NOMO-1 (cell line): ENCODE measurements at regions not wholly inside any gene's neighbourhood (a gene's known extent, or its start where the extent isn't known, plus 50 kb on each side); places are given as distances from the start of the nearest gene placed in this dataset.

Source experiments
- DNase-seq, 2 experiments: peaks; one replicate each; lab custom pipeline; 2025; ENCODE audit not compliant: unreplicated experiment in 2 of 2; lab: John Stamatoyannopoulos, UW

DNA sequence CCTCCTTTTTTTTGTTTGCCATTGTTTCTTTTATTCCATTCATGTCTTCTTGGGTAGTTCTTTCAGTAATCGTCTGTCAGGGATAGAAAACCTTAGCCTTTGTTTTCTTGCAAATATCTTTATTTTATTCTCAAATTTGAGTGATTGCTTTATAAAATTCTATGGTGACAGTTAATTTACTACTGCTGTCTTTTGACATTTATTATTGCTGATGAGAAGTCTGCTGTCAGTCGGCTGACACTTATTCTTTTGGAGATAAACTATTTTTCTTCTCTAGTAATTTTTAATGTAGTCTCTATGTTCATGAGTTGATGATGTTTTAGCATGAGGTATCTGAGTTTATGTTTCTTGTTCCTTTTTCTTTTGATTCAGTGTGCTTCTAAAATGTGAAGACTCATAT lies 983.8 kb downstream of the TTLL7 start:
- no peak for DNase-seq

DNA sequence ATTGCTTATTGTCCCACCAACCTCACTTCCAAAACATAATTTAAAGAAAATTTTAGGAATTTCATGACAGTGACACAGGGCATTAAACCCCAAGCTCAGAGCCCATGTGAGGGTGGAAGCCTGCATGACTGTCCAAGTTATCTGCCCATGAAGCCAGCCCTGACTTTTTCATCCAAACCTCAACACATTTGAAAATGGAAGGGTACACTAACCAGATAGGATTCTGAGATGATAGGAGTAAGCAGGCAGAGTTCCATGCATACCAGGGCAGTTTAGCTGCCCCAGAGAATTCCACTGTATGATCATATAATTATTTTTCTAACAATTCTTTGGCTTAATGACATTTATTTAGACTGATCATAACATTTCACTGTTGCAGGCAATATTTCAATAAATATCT lies 986.0 kb downstream of the TTLL7 start:
- no peak for DNase-seq

DNA sequence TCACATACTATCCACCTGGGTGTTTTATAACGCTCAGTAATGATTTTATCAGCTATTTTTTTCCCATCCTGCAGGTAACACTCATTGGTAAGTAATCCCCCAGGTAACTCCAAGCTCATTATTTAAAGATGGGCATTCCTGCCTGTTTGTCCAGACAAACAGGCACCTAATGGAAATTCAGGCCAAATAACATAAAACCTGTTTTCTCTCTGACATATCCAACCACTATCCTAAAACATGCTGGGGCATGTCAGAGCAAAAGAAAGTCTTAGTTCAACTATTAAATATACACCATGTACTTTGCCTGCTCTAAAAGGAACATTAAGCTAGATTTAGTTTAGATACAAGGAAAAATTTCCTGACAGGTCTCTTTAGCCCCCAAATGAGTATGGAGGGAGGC lies 987.7 kb downstream of the TTLL7 start:
- DNase-seq, result no peak

DNA sequence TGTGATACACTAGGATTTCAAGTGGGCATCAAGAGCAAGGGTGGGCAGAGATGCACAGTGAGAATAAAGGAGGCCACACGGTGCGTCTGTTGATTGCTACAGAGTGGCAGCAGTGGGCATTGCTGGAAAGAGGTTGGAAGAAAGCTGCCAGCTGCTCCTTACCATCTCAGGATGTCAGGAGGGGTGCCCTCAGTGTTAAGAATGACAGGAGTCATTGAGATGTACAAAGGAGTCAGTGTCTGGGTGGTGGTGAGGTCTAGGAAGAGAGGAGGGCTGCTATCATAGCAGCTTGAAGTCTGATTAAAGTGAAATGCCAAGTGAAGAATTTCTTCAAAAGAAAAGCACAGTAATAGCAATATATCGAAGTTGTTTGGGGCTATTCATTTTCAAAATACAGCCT lies 992.7 kb downstream of the TTLL7 start:
- no peak for DNase-seq

DNA sequence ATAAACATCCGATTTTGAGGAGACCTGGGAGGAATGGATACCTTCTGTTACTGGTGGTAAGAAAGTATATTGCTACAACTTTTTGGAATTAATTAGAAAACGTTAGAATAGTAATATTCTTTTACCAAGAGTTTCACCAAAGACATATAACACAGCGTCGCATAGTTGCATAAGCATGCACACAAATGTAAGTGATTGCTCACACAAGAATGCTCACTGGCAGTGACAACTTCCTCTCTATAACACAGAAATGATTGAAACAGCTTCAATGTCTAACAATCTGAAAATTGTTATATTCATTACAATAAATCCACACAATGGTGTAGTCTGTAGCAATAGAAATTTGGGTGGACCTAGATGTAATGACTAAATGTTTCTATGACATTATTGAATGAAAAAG lies 998.6 kb downstream of the TTLL7 start:
- DNase-seq, result no peak

DNA sequence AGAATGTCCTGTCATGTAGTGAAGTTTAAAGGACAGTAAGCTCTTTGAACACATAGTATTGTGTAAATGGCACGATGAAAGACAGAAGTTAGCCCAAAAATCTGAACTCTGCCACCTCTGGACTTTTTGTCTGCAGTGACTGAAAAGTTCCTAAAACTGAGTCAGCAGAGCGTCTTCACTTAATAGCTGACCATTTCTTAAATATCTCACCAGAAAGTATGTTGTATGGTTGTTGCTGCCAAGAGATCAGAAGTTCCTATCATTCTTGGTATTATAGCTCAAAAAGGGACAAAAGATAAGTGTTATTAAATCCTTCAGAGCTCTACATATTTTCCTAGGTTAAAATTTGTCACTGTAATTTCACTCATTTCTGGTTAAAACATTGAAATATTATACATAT lies 1003.0 kb downstream of the TTLL7 start:
- DNase-seq, result no peak

DNA sequence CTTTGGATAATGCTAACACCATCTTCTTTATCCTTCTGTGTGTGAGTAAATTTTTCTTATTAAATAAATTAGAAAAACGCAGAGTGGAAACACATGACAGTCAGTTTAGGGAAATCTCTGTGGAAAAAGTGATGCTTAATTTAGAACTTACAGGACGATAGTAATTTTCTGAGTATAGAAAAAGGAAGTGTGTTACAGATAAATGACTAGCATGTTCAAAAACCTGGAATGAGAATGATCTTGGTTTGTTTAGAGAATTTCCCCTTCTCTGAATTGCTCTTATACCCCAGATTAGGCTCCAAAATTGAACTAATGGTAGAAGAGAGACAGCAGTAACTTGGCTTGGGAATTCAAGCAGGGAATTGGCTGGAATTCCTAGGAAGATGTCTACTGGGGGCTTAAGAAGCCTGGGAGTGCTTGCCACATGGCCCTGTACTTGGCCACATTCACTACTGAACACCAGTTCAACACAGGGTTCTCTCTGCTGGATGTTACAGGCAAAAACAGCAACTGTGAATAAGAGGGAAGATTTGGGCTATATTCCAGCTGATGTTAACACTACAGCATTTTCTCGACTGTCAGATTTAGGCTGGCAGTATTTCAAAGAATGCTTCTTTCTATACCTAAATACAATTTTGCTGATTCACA lies 1004.2 kb downstream of the TTLL7 start:
- no peak for DNase-seq

DNA sequence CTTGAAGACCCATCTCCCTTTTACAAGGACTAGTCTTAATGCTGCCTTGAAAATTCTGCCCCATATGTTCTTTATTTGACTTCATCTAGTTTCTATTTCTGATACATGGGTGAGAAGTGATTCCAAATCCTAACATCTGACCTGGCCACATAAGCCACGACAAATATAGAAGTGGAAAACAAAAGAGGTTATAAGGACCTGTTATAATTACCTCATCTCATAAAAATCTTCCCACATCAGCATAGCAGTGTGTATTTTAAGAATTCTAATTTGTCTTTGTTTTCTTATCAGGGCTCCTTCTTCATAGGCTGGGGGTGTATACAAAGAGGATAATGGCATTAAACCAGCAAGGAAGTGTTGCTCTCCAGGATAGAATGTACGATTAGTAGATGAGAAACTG lies 1007.4 kb downstream of the TTLL7 start:
- no peak for DNase-seq

DNA sequence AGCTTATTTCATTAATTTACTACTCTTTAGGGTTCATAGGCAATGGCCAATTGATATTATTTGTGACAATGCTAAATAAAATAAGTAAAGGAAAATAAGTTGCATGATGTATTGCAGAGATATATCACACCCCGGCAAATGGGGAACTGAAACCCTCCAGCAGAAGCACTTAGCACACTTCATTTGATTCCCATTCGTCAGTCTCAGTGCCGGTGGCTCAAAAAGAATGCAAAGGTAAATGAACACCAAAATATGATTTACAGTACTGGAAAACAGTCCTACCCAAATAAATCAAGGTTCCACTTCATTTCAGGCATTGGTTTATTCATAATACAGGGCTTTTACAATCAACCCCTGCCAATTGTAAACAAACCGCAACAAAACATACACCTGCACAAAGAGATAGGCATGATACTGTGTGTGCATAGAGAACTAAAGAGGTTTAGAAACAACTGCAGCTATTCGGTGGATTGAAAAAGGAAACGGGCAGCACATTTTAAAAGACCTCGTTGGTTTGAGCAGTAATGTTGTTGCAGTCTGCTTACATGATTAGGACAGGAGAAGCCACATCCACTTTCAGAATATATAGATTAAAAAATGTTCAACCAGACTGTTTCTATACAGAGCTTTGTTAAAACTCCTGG lies 1019.2 kb downstream of the TTLL7 start:
- peak; percentile 33 to 75 for DNase-seq

DNA sequence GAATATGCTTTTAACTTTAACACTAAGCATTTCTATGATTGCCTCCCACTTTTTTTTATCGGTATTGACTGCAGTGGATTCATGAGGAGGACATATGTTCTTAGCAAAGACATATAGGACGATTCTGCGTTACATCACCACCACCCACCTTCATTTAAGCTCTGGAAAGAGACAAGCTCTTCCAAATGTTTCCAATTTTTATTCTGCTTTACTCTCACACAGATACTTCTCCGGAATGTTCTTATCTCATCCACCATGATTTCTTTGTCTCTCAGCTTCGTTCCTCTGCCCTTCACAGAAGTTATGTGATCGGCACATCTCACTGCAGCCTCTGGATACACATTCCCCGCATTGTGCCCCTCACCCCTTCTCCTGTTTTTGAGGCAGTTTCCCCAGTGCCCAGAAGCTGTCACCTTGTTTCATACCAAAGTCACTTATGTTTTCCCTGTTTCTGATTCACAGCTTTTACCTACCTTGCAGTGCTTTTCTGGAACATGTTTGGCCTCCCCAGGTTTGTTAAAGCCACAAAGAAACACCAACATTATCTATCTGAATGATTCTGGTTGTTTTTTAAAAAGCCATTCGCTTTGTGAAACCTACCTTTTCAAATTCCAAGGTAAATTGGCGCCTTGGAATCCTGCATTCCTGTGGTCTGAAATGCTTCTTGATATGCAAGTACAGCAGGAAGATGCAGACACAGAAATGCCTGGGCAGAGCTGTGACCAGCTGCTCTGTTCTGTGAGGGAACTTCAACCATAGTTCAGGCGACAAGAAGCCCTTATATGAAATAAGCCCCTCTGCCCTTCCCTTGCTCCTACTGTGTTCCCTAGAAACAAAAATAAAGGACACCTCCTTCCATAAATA lies 1020.2 kb downstream of the TTLL7 start:
- no peak for DNase-seq

DNA sequence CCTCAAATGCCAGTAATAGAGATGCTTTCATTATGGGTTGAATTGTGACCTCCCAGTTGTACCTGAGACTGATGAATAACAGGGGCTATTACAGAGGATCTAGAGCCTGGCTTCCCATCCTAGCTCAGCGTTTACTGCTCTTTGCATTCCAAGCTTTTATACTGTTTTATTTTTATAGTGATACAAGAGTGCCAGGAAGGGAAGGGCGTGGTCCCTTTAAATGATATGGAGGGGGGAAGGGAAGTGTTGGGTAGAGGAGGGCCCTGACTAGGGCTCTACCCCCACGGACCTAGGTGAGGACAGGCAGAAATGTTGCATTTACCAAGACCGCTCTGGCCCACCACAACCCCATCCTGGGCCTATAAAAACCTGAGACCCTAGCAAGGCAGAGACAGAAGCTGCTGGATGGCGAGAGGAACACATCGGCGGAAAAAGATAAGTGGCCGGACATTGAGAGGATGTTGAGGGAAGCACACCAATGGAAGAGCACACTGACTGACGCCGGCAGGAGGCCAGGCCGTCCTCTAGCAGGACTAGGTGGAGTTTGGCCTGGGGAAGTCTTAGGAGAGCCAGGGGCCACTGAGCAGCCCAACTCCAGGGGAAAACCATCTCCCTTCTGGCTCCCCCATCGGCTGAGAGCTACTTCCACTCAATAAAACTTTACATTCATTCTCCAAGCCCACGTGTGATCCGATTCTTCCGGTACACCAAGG lies 1025.9 kb downstream of the TTLL7 start:
- DNase-seq, result no peak

DNA sequence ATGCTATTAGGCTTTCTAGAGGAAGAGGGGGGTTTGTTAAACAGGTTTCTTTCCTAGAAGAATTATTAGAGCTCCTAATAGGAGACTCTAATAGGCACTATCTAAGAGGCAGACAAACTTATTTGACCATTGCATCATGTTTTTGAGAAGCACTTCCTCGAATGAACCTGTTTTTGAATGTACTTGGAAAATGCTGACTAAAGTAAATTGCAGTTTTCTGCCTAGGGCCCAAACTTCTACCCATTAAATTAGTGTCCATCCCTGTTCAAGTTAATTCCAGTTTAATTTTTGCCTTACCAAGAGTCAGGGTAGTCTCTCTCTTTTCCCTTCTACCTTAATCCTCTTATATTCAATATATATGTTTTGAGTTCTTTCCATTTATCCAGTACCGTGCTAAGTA lies 1029.6 kb downstream of the TTLL7 start:
- DNase-seq, result no peak

DNA sequence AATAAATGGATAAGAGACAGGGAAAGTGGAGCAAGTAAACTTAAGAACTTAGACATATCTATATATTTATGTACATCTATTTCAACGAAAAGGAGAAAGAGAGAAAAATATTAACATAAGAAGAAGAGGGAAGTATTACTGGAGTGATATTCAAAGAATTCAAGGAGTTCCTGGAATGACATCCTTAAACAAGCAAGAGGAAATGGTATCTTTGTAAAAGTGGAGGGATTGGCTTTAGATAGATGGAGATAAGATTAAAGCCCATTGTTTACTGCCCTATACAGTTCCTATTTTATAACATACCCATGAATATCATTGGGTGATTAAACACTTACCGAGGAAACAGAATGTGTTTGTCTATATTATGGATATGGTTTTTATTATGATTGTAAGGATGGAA lies 1036.3 kb downstream of the TTLL7 start:
- no peak for DNase-seq

DNA sequence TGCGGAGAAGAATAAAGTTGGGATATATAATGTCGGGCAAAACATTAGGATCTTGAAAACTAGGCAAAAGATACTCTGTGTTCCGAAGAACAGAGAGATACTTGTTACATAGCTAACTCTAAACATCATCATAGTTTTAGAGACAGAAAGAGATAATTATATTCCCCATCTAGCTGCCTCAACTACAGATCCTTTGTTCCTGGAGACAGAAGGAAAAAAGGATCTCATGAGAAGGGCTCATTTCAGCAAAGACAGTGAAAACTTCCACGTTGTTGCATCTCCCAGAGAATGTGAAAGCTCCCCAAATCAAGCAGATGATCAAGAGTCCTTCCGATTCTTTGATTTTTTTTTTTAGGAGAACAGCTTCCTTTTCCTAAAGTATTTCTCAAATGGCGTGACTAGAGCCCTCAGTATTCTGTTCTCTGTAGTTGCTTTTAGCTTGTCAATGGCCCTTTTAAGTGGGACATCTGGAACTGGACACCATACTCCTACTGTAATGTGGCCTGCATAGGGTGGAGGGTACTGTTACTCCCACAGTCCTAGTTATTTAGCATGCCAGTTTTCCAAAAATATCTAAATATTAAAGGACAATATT lies 1048.2 kb downstream of the TTLL7 start:
- DNase-seq, result no peak

DNA sequence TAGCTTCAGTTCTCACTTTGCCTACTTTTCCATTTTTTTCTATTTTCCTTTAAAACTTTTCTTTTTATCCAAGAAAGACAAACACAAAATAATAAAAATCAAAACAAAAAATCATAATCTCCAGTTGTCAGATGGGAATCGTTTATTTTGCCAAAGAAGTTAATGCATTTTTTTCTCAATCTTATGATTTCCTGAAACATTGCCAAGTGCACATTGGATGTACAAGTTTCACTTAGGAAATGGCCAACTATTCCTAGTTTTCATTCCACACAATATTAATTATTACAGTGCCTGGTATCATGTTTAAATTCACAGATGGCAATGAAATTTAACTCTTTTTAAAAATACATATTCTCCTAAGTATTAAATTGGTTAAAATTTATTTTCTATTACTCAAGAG lies 1050.5 kb downstream of the TTLL7 start:
- no peak for DNase-seq

DNA sequence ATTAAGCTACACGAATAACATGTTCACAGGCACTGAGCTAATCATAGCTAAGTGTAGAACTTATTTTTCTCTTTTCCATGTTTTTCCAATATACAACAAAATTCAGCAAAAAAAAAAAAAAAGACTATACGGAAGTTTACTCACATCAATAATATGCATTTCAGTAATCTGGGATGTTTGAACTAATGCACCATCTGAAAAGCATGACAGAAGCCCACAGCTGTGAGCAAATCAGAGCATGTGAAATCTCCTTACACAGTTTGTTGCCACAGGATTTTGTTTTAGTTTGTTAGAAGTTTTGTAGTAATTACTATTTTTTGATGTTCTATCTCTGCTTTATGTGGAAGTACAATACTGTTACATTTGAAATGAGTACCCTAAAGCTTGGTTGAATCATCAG lies 1051.7 kb downstream of the TTLL7 start:
- DNase-seq, result no peak

DNA sequence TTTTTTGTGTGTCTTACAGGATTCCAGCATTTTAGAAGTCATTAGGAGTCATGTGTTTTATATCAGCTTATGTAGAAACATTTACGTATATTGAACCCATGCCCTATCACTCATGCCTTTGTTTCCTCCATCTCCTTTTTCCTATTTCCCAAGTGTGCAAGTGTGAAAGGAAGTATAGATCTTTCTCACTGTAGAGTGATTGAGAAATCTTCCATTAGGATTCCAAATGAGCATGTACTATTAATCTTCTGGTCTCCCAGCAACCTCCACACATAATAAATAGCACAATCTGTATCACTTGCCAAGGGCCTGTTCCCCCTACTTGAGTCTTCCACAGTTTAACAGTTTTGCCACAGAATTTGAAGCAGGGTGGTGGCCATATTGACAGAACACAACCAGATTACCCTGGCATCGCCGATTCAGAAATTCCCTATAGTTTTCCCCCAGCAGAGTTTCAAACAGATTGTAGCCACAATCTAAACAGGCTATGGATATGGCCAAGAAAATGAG lies 1052.8 kb downstream of the TTLL7 start:
- no peak for DNase-seq

DNA sequence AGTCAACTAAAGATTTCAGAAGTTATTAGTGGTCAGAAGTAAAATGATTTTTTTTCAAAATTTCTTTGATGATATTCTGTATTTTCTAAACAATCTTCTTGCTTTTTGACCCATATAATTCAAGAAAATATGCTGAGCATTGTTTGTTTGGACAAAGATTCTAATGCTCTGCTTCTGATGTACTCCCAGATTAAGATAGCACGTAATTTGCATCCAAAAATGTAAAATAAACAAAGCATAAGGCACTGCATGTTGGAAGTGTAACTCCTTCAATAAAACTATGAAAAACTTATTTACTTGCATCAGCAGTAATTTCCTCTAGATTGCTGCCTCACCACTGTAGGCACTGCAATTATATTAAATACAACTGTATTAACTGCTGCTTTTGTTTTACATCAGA lies 1054.1 kb downstream of the TTLL7 start:
- DNase-seq, result no peak

DNA sequence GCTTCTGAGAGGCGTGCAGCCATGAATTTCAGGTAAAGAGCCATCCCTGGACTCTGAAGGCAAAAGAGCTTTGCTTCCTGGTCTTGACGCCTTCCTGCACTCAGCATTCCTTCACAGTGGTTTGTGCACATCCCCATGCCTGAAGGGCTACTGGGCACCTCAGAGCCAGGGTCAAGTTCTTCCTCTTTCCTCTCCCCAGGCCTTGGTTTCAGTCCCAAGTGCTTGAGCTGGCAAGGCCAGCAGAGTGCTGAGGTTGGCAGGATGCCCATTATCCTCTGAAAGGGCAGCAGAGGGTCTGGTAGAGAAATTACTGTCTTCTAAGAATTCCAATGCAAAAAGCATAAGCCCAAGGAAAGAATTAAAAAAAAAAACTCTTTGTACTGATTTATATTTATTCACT lies 1064.9 kb downstream of the TTLL7 start:
- no peak for DNase-seq

DNA sequence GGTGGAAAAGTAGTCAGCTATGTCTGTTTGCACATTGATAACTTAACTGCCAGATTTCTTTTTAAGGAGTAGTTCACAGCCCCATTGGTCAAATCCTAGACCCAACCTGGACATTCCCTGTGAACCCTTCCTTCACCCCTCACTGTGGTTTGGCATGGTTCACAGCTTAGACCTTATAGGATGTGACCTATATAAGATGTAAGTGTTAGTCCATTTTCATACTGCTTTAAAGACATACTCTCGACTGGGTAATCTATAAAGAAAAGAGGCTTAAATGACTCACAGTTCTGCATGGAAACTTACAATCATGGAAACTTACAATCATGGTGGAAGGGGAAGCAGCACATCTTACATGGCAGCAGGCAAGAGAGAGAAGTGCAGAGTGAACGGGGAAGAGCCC lies 1066.2 kb downstream of the TTLL7 start:
- DNase-seq, result no peak

DNA sequence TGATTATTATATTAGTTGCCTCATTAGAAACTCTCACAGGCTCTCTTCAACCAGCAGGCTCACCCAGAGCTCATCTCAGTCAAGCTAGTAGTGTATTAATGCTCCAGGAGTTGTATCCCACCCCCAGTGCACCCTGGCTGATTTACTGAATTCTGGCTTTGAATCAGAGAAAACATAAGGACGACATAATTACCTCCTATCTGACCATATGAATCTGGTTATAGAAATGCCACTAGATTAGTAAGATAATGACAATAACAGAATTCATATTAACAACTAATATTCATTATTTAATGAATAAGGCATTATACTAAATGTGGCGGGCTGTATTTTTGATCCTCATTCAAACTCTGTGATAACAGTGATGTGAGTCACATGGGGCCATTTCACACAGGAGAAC lies 1066.7 kb downstream of the TTLL7 start:
- DNase-seq, result no peak
